Stomach smooth muscle (tissue), 2 donors: ENCODE measurements at regions not wholly inside any gene's neighbourhood (a gene's known extent, or its start where the extent isn't known, plus 50 kb on each side); places are given as distances from the start of the nearest gene placed in this dataset.

Source experiments
- H3K27ac ChIP-seq: one replicate; pipeline ENCODE4 v1.7.0; 2013; ENCODE audit warnings: mild to moderate bottlenecking, low read length, inconsistent platforms
- H3K27me3 ChIP-seq, 2 donors: one replicate each; pipeline ENCODE4 v1.7.0; 2013; ENCODE audit warnings: low read length in 2 of 2; ENCODE audit not compliant: insufficient read depth in 2 of 2, control insufficient read depth in 1 of 2
- H3K36me3 ChIP-seq, 2 donors: one replicate each; pipeline ENCODE4 v1.7.0; 2013; ENCODE audit warnings: low read length in 2 of 2; ENCODE audit not compliant: control insufficient read depth in 2 of 2, insufficient read depth in 2 of 2
- H3K4me1 ChIP-seq: one replicate; pipeline ENCODE4 v1.7.0; 2013; ENCODE audit warnings: low read length; ENCODE audit not compliant: control insufficient read depth, insufficient read depth
- H3K4me3 ChIP-seq, 2 donors: one replicate each; pipeline ENCODE4 v1.7.0; 2013; ENCODE audit warnings: low read length in 2 of 2
- H3K9ac ChIP-seq, 2 donors: one replicate each; pipeline ENCODE4 v1.7.0; 2013; ENCODE audit warnings: low read length in 2 of 2, mild to moderate bottlenecking in 1 of 2
- H3K9me3 ChIP-seq, 2 donors: one replicate each; pipeline ENCODE4 v1.7.0; 2013; ENCODE audit warnings: low read length in 2 of 2; ENCODE audit not compliant: control insufficient read depth in 2 of 2
- donor health status: healthy.
- donor health status: Pancreatic carcinoma.

DNA sequence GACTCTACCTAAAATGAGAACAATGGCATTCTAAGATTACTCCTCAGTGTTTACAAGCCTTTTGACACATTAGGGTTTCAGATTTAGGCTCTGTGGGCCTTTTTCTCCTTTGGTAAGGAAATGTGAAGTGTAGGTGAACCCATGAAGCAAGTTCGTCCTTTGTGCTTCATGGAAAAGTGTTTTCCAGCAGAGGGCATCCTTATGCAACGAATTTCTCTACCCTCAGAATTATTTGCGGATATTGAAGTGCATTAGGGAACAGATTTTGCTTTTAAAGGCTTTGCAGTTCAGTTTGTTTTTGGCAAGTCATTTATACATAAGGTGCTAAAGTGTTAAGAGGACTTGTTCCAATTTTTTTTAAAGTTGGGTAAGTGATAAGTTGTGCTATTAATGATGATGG lies 55.7 kb upstream of the FERMT1 start:
- Histone ChIP-seq H3K4me1 (no peaks in the 10 kb centered on the region), H3K9me3 (no peaks in the 10 kb centered on the region), H3K27me3 (no peaks in the 10 kb centered on the region), H3K4me3 (no peak overlapping the region), H3K27ac (no peak overlapping the region), H3K9ac (no peak overlapping the region), H3K36me3 (no peaks in the 10 kb centered on the region)

DNA sequence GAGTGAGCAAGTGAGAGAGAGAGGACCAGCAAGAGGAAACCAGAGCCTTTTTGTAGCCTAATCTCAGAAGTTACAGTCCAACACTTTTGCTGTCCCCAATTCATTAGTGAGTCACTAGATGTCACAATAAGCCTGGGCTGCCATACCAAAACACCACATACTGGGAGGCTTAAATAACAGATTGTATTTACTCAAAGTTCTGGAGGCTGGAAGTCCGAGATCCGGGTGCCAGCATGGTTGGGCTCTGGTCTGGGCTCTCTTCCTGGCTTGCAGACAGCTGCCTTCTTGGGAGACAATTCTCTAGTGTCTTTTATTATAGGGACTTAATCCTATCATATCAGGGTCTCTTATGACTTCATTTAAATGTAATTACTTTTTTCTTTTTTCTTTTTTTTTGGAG lies 50.7 kb upstream of the FERMT1 start:
- Histone ChIP-seq H3K27me3 (no peaks in the 10 kb centered on the region), H3K9ac (no peak overlapping the region), H3K4me3 (no peak overlapping the region), H3K4me1 (no peaks in the 10 kb centered on the region), H3K36me3 (no peaks in the 10 kb centered on the region), H3K9me3 (no peaks in the 10 kb centered on the region), H3K27ac (no peak overlapping the region)
